Superior temporal gyrus (tissue), 1 donor: ENCODE measurements at regions not wholly inside any gene's neighbourhood (a gene's known extent, or its start where the extent isn't known, plus 50 kb on each side); places are given as distances from the start of the nearest gene placed in this dataset.
A peak's percentile ranks its signal among the peaks of the same experiment; 100 is the strongest.

Experiments
- DNase-seq: peaks from one replicate; pipeline ENCODE4 v3.0.0-alpha.2; 2016; ENCODE audit errors: extremely low spot score

GRCh38 chr13:109669956-109670355, 116.4 kb downstream of the IRS2 start:
- DNase-seq: no peak

GRCh38 chr13:109669234-109669612, 117.2 kb downstream of the IRS2 start:
- no peak for DNase-seq

DNA sequence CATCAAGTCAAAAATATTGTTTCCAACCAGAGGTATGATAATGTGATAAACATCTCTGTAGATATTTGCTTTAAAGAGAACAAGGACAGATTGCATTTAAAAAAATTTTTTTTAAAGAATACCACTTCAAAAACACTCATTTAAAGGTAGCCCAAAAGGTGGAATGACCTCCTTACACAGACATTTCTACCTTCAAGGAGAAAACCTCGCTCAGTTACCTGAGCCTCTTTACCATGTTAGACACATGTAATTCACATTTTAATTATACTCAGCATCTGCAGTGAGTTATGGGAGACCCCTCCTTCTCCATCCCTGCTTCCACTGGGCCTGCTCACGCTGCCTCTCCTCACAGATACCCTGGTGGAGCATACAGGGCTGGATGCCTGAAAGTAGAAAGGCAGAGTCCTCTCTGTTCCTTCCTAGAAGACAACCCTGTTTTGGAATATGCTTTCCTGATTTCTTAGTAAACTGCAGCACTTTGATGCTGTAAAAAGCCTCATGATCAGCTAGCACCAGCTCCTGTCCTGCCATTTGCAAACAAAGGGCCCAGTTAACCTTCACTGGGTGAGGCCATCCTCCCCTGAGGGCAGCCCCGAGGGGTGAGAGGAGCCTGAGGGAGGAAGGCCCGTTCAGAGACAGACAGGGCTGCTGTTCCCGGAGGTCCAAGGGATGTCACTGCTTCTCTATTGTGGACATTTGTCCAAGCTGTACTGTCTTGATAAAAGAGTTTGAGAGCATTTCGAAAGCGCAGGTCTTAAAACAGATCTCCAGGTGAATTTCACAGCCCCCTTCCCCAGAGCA, 117.8 kb downstream of the IRS2 start:
- no peak for DNase-seq

GRCh38 chr13:109667807-109668291, 118.5 kb downstream of the IRS2 start:
- DNase-seq: no peak

GRCh38 chr13:109667056-109667455, 119.3 kb downstream of the IRS2 start:
- DNase-seq: no peak

- no peak for DNase-seq
Measured at GRCh38 chr13:109666656-109667055, 119.7 kb downstream of the IRS2 start.

DNA sequence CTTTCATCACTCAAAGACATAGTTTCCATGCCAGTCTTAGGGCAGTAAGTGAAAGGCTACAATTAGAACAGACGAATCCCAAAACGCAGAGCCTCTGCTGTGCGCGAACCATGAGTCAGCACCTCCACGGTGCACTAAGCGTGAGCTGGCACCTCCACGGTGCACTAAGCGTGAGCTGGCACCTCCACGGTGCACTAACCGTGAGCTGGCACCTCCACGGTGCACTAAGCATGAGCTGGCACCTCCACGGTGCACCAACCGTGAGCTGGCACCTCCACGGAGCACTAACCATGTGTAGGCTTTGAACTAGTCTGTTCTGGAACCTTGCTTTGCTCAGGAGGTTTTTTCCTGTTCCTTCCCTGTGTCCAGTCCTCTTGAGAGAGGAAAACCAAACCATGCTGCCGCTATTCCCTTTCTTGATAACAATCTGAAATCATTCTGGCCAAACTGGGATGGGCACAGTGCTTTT, 120.6 kb downstream of the IRS2 start:
- no peak for DNase-seq

DNA sequence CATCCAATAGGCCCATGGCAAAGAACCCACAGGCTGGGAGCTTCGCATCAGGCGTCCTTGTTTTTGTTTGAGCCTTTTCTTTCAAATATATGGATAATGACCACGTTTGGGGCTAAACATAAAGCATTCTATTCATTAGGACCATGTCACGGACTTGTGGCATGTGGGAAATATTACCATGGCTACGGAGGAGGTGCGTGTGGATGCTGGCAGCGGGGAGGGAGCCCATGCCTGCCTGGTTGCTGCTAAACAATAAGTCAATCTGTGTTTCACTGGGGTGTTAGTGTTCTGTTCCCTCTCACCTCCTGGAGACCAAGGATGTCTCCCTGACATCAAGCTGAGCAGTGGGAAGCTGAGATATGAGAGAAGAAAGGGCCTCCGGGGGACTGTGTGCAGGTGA, 121.1 kb downstream of the IRS2 start:
- no peak for DNase-seq

DNA sequence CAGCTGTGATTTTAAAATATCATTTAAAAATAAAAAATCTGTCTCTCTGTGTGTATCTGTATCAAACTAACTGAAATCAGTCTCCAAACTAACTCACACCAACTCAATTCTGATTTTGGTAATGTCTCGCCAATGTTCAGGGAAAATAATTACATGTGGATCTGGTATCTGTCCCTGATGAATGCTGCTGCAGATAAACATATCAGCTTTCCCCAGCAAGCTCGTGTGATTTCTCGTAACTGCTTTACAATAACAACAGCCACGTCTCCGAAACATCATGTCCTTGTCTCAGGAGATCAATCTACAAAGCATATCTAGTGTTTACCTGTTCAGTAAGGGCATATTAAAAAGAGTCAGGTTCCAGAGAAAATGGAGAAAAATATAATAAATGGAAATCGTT, 129.0 kb downstream of the IRS2 start:
- DNase-seq: no peak

- no peak for DNase-seq
Measured at GRCh38 chr13:109656206-109656605, 130.2 kb downstream of the IRS2 start.

- no peak for DNase-seq
Measured at GRCh38 chr13:109655611-109656010, 130.8 kb downstream of the IRS2 start.

- no peak for DNase-seq
Measured at GRCh38 chr13:109655206-109655600, 131.2 kb downstream of the IRS2 start.

DNA sequence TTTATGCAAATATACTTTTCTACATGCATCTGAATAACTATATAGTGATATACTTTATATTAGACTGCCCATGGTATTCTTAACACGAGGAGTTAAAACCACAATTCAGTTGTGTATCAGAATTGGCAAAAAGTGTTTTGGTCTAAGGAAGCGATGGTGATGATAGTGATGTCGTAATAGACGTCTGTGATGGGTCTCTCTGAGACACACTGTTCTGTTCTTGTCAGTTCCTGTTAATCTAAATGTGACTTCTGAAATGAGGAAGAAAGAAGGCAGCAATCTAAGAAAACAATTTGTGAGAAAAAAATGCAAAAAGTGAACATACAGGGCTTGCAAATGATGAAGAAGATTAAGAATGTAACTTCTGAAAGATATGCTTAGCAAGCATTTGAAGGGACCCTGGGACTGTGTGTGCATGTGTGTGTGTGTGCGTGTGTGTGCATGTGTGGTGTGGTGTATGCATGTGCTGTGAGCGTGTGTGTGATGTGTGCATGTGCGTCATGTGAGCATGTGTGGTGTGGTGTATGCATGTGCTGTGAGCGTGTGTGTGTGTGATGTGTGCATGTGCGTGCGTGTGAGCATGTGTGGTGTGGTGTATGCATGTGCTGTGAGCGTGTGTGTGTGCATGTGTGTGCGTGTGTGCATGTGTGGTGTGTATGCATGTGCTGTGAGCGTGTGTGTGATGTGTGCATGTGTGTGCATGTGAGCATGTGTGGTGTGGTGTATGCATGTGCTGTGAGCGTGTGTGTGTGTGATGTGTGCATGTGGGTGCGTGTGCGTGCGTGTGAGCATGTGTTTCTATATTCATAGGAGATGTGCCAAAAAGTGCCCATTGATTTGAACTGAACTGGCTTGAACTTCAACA, 131.8 kb downstream of the IRS2 start:
- DNase-seq: peak; percentile 50

DNA sequence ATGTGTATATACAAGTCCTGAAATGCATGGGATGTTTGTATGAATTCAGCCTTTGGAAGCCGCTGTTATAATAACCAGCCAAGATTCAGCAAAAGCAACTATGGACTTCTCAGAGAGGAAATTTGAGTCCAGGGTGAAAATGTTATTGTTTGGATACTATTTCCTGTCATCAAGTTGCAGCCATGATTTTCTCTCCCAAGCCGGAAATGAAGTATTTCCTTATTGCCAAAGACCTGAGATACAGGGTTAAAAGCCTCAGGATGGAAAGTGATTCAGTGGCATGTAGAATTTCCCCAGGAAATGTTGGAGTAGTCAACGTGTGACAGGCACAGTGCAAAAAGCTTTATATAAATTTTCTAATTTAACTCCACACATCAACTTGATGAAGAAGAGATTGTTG, 133.9 kb downstream of the IRS2 start:
- no peak for DNase-seq

DNA sequence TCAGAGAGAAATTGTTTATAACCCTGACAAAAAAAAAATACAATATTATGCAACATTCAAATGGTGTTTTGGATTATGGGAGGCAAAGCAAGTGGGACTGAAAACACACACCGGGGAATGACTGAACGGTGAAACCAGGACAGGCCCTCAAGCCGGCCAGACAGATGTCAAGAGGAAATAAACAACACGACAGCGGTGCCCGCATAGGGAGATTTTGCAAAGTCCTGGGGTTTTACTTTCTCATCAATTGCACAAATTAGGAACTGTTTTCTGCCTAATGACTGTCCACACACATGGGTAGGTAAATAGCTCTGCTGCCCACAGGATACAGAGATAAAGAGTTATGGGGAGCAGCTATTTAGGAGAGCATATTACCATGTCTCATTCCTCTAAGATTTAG, 134.5 kb downstream of the IRS2 start:
- DNase-seq: no peak

- DNase-seq: no peak
Measured at GRCh38 chr13:109651311-109651710, 135.1 kb downstream of the IRS2 start.

DNA sequence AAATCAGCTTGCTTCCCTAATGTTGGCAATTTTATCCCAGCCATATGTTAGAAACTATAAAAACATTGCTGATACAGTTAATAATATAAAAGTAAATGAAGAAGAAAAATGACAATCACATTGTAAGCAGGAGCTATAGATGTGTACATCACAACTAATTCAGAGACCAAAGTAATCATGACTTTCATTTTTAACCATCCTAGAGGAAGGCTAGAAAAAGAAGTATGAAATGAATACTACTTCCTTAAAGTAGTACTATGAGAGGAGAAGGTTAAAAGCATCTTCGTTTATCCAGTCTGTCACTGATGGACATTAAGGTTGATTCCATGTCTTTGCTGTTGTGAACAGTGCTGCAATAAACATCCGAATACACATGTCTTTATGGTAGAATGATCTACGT, 135.5 kb downstream of the IRS2 start:
- DNase-seq: no peak

DNA sequence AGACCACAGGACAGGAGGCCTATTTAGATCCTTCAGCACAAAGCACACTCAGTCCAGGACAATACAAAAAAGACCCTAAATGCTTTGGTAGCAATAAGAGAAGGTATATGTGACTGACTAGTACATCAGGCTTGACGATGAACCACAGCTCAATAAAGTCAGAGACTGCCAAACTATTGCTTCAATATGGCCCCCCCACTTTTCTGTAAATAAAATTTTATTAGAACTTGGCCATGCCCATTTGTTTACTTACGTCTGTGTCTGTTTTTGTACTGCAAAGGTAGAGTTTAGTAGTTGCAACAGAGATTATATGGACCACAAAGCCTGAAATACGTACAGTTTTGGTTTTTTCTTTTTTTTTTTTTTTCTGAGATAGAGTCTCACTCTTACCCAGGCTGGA, 136.7 kb downstream of the IRS2 start:
- no peak for DNase-seq

DNA sequence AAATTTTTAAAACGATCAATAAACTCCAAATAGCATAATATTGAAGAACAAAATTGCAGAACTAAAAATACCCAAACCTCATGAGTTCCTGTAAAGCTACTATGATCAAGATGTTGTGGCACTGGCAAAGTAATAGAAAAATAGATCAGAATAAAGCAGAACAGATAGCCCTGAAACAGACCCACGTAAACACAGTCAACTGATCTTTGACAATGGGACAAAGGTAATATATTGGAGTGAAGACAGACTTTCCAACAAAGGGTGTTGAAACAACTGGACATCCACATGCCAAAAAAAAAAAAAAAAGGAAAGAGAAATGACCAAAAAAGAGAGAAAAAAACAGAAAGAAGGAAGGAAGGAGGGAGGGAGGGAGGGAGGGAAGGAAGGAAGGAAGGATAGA, 138.7 kb downstream of the IRS2 start:
- no peak for DNase-seq

GRCh38 chr13:109647053-109647452, 139.3 kb downstream of the IRS2 start:
- DNase-seq: no peak

GRCh38 chr13:109646423-109646822, 140.0 kb downstream of the IRS2 start:
- DNase-seq: no peak

DNA sequence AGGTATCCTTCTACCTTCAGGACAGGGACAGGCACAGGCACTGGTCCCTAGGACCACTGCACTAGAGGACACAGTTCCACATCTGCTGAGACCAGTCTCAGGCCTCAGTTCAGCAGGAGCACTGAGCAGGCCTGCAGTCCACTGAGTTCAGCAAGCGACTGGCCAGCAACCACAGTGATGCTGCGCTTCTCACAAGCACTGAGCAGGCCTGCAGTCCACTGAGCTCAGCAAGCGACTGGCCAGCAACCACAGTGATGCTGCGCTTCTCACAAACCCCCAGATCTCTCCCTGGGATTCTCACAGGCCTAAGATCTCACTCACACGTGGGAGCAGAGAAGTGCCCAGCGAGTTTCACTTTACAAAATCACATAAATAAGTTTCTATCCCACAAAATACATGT, 140.6 kb downstream of the IRS2 start:
- no peak for DNase-seq

DNA sequence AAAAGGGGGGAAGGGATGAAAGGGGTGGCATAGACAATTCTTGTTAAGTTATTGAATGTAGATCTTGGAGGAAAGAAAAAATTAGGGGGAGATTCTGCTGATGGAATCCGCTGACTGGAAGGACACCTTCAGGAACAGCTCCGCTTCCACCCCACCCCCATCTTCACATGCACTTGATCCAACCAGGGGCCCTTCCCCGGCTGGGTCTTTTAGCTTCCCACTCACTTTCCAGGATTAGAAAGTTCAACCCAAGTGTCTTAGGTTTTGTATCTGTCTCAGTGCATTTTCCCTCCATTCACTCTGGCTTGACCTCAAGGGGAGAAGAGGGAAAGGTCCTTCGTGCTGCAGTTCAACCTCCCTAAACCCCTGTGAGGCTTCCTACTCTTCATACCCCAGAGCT, 141.4 kb downstream of the IRS2 start:
- no peak for DNase-seq
